ENCODE measurements at regions not wholly inside any gene's neighbourhood (a gene's known extent, or its start where the extent isn't known, plus 50 kb on each side); places are given as distances from the start of the nearest gene placed in this dataset.

DNA sequence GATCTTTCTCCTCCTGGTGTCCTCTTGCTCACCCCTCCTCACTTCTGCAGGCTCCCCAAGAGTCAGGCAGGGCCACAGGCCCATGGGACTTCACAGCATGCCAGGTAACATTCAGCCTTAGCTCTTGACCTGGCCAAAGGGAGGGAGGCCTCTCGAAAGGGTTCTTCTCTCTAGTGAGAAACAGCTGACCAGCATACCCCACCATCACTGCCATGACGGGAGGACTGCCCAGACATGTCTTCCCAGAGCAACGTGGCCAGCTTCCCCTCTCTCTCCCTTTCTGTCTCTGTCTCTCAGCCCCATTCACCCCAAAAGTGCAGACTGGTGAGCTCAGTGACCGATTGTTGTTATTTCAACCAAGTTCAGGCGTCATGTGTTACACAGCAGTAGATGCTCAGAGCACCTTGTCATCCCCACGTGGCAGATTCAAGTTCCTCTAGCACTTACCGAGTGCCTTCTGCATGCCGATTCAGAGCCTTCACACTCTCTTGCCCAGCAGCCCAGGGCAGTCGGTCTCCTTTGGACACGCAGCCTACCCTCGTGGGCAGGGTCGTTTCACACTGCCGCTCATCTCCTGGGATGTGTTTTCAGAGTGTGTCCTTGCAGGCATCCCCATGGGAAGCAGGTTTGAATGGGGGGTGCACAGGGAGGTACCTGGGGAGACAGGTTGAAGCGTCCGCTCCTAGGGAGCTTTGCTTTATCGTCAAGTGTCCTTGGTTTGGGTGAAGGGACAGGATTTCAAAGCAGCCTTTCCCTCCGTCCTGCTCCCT lies 259.9 kb downstream of the NDUFA10 start:
- DNase-seq (ENCODE audit: low read depth in 2 of 2) = no peak

- DNase-seq (ENCODE audit: low read depth in 2 of 2) = no peak
These were observed 261.6 kb downstream of the NDUFA10 start for GRCh38 chr2:239763433-239764097.

- no peak for DNase-seq (ENCODE audit: low read depth in 2 of 2)
These were observed 262.4 kb downstream of the NDUFA10 start for GRCh38 chr2:239762655-239763269.

DNA sequence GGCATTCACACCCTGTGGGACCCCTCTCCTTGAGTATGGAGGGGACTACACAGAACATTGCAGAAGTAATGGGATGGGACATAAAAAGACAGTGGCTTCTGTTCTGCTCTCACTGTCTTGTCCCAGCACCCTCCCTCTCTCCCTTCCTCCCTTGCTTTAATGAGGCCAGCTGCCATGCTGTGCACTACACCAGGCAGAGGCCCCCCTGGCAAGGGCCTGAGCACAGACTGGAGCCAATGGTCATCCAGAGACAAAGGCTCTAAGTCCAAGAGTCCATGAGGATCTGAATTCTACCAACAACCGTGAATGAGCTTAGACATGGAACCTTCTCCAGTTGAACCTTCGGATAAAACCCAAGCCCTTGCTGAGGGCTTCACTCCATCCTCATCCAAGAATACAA lies 263.0 kb downstream of the NDUFA10 start:
- no peak for DNase-seq (ENCODE audit: low read depth in 2 of 2)

DNA sequence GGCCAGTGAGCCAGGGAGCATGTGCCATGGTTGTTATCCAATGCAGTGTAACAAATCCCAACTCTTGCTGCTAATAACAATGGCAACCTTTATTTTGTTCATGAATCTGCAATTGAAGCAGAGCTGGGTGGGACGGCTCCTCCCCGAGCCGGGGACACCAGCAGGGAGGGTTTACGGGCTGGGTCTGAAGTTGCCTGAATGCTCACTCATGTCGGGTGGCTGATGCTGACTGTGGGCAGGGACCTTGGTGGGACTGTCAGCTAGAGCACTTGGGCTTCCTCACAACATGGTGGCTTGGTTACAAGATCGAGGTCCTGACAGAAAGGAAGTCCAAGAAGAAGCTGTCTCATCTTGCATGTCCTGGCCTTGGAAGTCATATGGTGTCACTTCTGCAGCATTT lies 264.5 kb downstream of the NDUFA10 start:
- no peak for DNase-seq (ENCODE audit: low read depth in 2 of 2)

DNA sequence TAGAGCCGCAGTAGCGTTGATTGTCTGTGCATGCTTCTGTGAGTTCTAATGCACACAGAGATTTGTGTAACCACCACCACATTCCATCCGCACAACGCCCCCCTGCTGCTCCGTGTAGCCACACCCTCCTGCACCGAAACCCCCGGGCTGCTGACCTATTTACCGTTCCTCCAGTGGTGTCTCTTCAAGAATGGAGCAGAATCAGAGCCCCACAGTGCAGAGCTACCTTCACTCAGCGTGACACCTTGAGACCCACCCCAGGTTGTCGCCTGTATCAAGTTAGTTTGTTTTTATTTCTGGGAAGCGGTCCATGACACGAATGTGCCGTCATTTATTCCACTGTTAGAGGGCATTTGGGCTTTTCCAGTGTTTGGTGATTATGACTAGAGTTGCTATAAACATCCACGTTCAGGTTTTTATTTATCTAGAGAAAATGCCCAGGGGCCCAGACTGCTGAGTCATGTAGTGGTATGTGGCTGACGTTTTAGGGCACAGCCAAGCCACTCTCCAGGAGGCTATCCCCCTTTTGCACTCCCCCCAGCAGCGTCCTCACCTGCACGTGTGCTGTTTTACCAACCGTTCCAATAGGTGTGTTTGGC lies 266.8 kb downstream of the NDUFA10 start:
- DNase-seq (ENCODE audit: low read depth in 2 of 2) = no peak

DNA sequence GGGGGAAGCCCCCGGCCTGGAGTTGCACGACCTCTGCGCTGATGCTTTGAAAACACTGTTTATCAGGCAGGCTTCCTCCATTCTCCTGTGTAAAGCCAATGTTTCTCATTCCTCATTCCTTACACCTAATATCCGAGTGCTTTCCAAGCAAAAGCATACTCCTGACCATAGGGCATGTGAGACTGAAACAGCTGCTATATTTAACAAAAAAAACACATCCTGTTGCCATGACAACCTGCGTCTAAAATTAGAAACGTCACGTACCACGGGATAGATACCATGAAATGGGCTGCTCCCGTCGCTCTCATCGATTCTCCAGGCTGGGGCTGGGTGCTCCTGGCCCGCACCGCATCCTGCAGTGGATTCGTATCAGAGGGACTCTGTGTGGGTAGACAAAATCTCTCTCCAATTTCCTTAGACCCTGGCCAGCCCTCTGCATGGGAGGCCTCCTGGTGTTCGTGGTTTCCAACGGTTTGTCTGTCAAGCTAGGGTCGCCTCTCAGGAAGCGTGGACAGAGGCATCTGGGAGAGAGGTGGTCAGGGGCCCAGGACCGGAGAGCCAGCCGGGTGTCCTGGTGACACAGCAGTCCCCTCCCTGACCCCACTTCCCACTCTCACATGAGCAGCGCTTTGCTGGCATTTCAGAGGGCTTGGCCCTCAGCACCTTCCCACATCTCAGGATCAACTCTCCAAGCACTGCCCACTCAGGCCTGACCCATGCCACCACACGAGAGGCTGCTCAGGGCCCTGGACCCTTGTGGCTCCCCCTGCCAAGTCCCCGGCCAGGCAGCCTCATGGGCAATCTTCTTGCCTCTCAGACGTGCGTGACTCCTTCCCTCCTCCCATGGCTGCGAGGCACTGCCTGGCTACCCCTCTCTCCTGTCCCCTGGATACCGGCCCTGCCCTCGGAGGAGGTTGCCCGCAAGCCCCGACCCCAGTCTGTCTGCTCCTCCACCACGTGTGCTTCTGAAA lies 268.1 kb downstream of the NDUFA10 start:
- DNase-seq (ENCODE audit: low read depth in 2 of 2) = no peak

DNA sequence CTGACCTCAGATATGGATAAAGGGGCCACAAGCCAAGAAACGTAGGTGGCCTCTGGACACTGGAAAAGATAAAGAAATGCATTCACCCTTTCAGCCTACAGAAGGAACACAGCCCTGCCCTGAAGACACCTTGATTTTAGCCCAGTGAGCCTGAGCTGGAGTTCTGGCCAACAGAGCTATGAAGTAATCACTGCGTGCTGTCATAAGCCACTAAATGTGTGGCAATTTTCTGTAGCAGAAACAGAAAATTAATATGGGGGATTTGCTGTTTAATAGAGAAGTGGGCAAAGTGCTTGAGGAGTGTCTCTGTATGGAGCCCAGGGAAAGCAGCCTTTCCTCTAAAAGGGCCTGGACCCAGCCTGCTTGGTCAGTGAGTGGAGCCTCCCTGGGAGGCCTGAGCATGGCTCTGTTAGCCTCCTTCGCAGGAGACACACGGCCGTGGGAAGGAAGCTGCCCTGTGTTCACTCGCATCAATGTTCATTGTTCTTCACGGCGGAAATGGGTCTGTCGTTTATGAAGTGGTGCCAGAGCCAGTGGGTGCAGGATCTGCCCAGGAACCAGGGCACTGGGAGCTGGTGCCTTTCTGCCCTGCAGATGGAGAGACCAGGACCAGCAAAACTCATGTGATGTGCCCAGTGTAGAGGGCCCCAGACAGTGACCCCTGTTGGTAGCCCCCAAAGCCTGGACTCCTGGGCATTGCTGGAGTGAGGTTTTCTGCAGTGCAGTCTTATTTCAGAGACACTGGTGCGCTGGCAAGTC lies 268.9 kb downstream of the NDUFA10 start:
- DNase-seq (ENCODE audit: low read depth in 2 of 2) = no peak

DNA sequence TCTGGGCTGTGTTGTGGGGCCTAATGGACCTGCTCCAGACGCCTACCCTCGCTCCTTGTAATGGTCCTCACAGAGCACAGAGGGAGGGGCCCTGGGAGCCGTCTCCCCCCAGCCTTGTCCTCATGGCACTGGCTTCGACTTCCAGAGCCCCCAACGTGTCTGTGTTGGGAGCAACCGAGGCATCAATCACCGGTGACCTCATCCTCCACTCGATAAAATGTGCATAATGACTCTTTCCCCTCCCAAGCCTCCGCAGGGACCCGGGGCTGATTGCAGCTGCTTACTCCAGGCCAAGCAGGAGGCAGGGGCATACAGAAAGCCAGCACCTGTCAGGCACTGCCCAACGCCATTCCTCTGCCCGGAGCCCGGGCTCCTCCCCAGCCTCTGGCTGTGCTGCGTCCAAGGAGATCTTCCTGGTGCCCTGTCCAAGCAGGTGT lies 271.7 kb downstream of the NDUFA10 start:
- DNase-seq (ENCODE audit: low read depth in 2 of 2) = no peak

DNA sequence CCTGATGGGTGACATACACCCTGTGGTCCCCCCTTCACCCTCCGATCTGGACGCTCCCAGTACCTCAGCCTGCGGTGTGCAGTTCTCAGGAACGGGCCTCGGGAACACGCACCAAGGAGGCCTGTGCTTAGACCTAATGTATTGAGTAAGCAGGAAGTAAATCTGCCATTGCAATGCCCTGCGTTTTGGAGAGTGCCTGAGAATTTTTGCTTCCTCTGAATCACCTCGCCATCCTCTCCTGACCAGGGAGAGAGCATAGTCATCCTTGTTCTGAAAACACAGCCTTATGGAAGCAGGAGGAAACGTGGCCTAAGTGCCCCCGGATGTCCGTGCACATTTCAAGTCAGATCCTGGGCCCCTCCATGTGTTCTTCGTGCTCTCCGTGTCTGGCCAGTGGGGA lies 272.2 kb downstream of the NDUFA10 start:
- DNase-seq (ENCODE audit: low read depth in 2 of 2) = no peak

DNA sequence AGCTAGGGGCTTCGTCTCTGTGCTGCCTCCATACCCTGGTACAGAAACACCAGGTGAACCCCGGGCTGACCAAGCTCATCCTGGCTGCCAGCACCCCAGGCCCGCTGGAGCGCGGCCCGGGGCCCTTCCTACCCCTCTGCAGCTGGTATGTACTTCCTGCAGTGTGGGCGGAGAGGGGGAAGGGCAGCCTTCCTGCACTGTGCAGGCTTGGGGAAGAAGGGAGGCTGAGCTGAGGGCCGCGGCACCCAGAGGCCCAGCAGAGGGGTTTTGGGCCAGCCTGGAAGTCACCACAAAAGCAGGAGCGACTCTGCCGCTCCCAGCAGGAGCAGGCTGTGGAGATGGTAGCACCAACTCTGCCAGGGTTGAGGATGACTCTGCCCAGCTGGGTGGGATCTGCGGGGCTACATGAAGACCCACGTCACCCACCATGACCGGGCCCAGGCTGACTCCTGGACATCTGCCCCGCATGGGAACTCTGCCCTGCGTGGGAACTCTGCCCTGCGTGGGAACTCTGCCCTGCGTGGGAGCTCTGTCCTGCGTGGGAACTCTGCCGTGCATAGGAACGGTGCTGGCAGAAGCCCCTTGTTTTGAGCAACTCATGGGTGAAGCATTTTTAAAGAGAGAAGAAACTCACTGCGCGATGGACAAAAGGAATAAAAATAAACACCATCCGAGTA lies 273.3 kb downstream of the NDUFA10 start:
- no peak for DNase-seq (ENCODE audit: low read depth in 2 of 2)

DNA sequence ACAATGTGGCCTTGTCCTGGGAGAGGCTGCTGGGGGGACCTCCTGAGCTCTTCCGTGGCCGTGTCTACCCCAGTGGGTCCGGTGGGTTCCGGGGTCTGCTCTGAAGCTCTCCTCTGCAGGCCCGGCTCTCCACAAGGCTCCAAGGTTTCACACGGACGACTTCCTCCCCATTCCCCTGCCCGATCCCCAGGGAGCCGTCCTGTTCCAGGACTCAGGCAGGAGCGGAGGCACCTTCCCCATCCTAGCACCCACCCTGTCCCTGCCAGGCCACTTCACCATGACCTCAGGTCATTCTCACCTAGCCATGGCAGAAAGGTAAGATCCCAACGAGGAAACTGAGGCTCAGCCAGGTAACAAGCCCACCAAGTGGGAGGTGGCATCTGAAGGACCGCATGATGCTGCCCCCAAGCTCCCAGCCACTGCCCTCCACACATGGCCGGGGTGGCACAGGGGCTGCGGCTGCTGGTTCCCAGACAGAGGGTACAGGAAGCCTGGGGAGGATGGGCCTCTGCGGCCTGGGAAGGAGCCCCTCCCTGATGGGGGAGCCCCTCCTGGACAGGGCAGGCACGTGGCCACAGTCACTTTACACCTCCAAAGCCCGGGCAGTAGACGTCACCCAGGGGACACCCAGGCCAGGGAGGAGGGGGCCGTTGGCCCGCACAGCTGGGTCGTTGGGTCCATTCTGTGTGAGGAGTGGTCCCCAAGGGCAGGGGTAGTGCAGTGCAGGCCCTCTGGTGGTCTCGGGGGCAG lies 274.0 kb downstream of the NDUFA10 start:
- DNase-seq (ENCODE audit: low read depth in 2 of 2) = no peak

GRCh38 chr2:239750045-239750835 lies 274.9 kb downstream of the NDUFA10 start:
- no peak for DNase-seq (ENCODE audit: low read depth in 2 of 2)

- DNase-seq (ENCODE audit: low read depth in 2 of 2) = no peak
These were observed 275.8 kb downstream of the NDUFA10 start for GRCh38 chr2:239749272-239749873.

- DNase-seq (ENCODE audit: low read depth in 2 of 2) = no peak
These were observed 276.3 kb downstream of the NDUFA10 start for GRCh38 chr2:239748811-239749210.

DNA sequence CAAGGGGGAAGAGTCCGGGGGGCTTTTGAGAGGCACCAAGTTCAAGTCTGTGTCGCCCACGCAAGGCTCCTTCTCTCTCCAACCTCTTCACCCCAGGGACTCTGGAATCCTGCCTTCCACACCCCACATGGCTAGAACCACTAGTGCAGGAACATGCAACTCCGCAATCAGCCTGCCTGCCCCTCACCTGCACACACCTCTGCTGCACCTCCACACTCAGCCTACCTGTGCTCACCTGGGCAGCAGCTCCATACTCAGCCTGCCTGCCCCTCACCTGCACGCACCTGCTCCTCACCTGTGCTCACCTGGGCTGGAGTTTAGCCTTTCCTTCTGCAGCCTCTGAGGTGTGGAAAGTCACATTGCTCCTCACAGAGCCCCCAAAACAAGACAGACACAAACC lies 277.4 kb downstream of the NDUFA10 start:
- DNase-seq (ENCODE audit: low read depth in 2 of 2) = no peak

DNA sequence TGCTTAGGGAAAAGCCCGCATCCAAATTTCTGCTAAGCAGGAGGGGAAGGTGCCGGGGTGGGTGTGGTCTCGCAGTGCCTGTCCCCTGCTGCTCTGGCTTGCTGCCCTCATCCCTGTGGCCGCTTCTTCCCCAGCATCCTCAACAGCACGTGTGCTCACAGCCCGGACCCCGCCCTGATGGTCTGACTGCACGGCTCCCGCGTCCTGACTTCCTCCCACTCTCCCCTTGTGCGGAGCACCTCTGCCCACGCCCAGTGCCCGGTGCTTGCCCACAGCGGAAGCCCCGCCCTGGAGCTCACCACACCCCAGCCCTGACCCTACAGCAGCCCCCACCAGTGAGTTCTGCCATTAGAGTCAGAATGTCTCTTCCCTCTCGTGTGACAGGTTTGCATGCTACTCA lies 277.9 kb downstream of the NDUFA10 start:
- DNase-seq (ENCODE audit: low read depth in 2 of 2) = no peak

All from fibroblast of skin of left biceps (primary cell).